K562 (cell line): ENCODE measurements at regions not wholly inside any gene's neighbourhood (a gene's known extent, or its start where the extent isn't known, plus 50 kb on each side); places are given as distances from the start of the nearest gene placed in this dataset.

Experiments used
- ATAC-seq: fragments of 200-7000 bp; cut with Tn5 transposase; 3 replicates; pipeline ENCODE4 v1.9.1; 2020; ENCODE audit warnings: moderate library complexity
- BruUV-seq: library from RNA; stranded (reverse); fragments of 400-500 nt; replicated peaks from 2 replicates; lab custom pipeline; 2021; lab: Mats Ljungman, UMichigan
- CTCF ChIA-PET: fragments of 300-600 bp; formaldehyde crosslinking; extraction: SDS; loops from one replicate; lab custom pipeline; 2021; ENCODE audit warnings: low intra/inter-chr PET ratio; lab: Yijun Ruan, JAX
- POLR2A ChIA-PET: fragments of 300-600, 350-650 bp; sonication (Branson Sonifier 250); formaldehyde crosslinking; extraction: SDS; loops from one replicate; lab custom pipeline; 2021; ENCODE audit warnings: antibody characterized with exemption, inconsistent platforms; lab: Yijun Ruan, JAX
- DNase-seq, 4 experiments: peaks; one replicate each; pipeline versions ENCODE4 v3.0.0 to v3.0.0-alpha.2; 2011 to 2018; ENCODE audit warnings: low spot score in 3 of 4, mixed read lengths in 3 of 4; ENCODE audit errors: extremely low read depth in 1 of 4
- FAIRE-seq: peaks from 2 replicates; lab custom pipeline; 2011; peaks lifted over from hg19 to GRCh38; lab: Jason Lieb, UNC
- H2AFZ ChIP-seq: 2 replicates; pipeline ENCODE4 v1.6.0; 2011; ENCODE audit warnings: low read depth, low read length, control low read depth, inconsistent platforms
- H3K27ac ChIP-seq: fragments of 200-600 bp; 3 replicates; pipeline ENCODE4 v1.8.0; 2011; ENCODE audit warnings: low read depth, mild to moderate bottlenecking, control low read depth, inconsistent platforms, low read length, moderate library complexity, mixed read lengths; ENCODE audit errors: extremely low read depth
- H3K27me3 ChIP-seq, 2 experiments: fragments of 300-600 bp in 1 of 2; 2 replicates in 1 of 2; 3 replicates in 1 of 2; pipeline versions ENCODE4 v1.6.0 to v1.8.0; 2011; ENCODE audit warnings: inconsistent platforms in 2 of 2, low read length in 2 of 2, mild to moderate bottlenecking in 1 of 2, mixed read lengths in 1 of 2, moderate library complexity in 1 of 2; ENCODE audit not compliant: control insufficient read depth in 2 of 2, insufficient read depth in 2 of 2
- H3K36me3 ChIP-seq: fragments of 300-600 bp; 3 replicates; pipeline ENCODE4 v1.8.0; 2011; ENCODE audit warnings: mild to moderate bottlenecking, low read length, inconsistent platforms; ENCODE audit not compliant: control insufficient read depth, insufficient read depth
- H3K4me1 ChIP-seq, 2 experiments: fragments of 200-600 bp in 1 of 2; replicated peaks in 1 of 2; 2 replicates in 1 of 2; 3 replicates in 1 of 2; pipeline versions ENCODE4 v1.5.1 to v1.8.0; 2011; ENCODE audit warnings: inconsistent platforms in 2 of 2, low read length in 2 of 2, mild to moderate bottlenecking in 1 of 2, mixed read lengths in 1 of 2, moderate library complexity in 1 of 2; ENCODE audit not compliant: control insufficient read depth in 2 of 2, insufficient read depth in 2 of 2
- H3K4me2 ChIP-seq: 2 replicates; pipeline ENCODE4 v1.6.1; 2011; ENCODE audit warnings: low read length, control low read depth, inconsistent platforms, mixed read lengths; ENCODE audit not compliant: insufficient read depth
- H3K4me3 ChIP-seq: fragments of 200-600 bp; sonication (generic), shearing (Covaris generic); 2 replicates; pipeline ENCODE4 v1.5.1; 2016; ENCODE audit warnings: control low read depth, inconsistent platforms
- H3K79me2 ChIP-seq: fragments of 200-600 bp; 3 replicates; pipeline ENCODE4 v1.8.0; 2011; ENCODE audit warnings: low read length, inconsistent platforms; ENCODE audit not compliant: control insufficient read depth, insufficient read depth
- H3K9ac ChIP-seq, 2 experiments: 2 replicates each; pipeline versions ENCODE4 v1.6.0 to v1.6.1; 2011; ENCODE audit warnings: low read depth in 2 of 2, low read length in 2 of 2, control low read depth in 1 of 2, inconsistent platforms in 1 of 2, mild to moderate bottlenecking in 1 of 2, mixed read lengths in 1 of 2; ENCODE audit not compliant: insufficient read depth in 1 of 2
- H3K9me1 ChIP-seq: one replicate; pipeline ENCODE4 v1.6.0; 2011; ENCODE audit warnings: inconsistent platforms, mild to moderate bottlenecking, low read length, moderate library complexity; ENCODE audit not compliant: control insufficient read depth, insufficient read depth
- H3K9me3 ChIP-seq: replicated peaks from 2 replicates; pipeline ENCODE4 v1.5.1; 2011; ENCODE audit warnings: low read depth, low read length, inconsistent platforms; ENCODE audit not compliant: control insufficient read depth, insufficient read depth
- H4K20me1 ChIP-seq: replicated peaks from 2 replicates; pipeline ENCODE4 v1.6.1; 2011; ENCODE audit warnings: low read length, inconsistent platforms, mixed read lengths; ENCODE audit not compliant: control insufficient read depth, insufficient read depth
- CBX1 ChIP-seq: sonication (generic); IDR thresholded peaks from 2 replicates; pipeline ENCODE4 v1.6.1; 2016; ENCODE audit warnings: antibody characterized with exemption, low read depth, mild to moderate bottlenecking
- CSDE1 ChIP-seq, 2 experiments: fragments of 450-650 bp; IDR thresholded peaks; 2 replicates each; pipeline ENCODE4 v1.6.1; 2016; ENCODE audit warnings: mild to moderate bottlenecking in 1 of 2
- KDM1A ChIP-seq, 2 experiments: fragments of 450-650 bp; IDR thresholded peaks; 2 replicates each; pipeline ENCODE4 v1.6.1; 2016; ENCODE audit warnings: mild to moderate bottlenecking in 2 of 2
- KLF6 ChIP-seq: fragments of 250-450 bp; sonication (Bioruptor Pico); IDR thresholded peaks from 2 replicates; pipeline ENCODE4 v1.4.0; 2020; ENCODE audit warnings: mild to moderate bottlenecking, moderate library complexity, borderline replicate concordance
- NBN ChIP-seq: fragments of 450-650 bp; IDR thresholded peaks from 2 replicates; pipeline ENCODE4 v1.6.1; 2016; ENCODE audit warnings: low read depth, mild to moderate bottlenecking
- NCOA6 ChIP-seq: fragments of 450-650 bp; IDR thresholded peaks from 2 replicates; pipeline ENCODE4 v1.6.1; 2017; ENCODE audit warnings: mild to moderate bottlenecking
- PTBP1 ChIP-seq: fragments of 200-400 bp; formaldehyde crosslinking; IDR thresholded peaks from 2 replicates; pipeline ENCODE4 v1.6.1; 2017; ENCODE audit warnings: low read depth, low read length
- PTRF ChIP-seq: fragments of 450-650 bp; IDR thresholded peaks from 2 replicates; pipeline ENCODE4 v1.6.1; 2016; ENCODE audit warnings: mild to moderate bottlenecking, missing genetic modification characterization, missing compliant biosample characterization
- RBM14 ChIP-seq: fragments of 200-400 bp; formaldehyde crosslinking; IDR thresholded peaks from 2 replicates; pipeline ENCODE4 v1.6.1; 2018; ENCODE audit warnings: low read depth, mild to moderate bottlenecking, low read length, moderate library complexity, borderline replicate concordance; ENCODE audit not compliant: insufficient read depth
- STAT5A ChIP-seq: IDR thresholded peaks from 2 replicates; pipeline ENCODE4 v1.6.1; 2012; ENCODE audit warnings: low read length, inconsistent platforms, borderline replicate concordance
- TAF1 ChIP-seq: IDR thresholded peaks from 2 replicates; pipeline ENCODE4 v1.6.1; 2011; ENCODE audit warnings: mild to moderate bottlenecking, low read length, moderate library complexity; ENCODE audit not compliant: insufficient read depth, control insufficient read depth, severe bottlenecking; ENCODE audit errors: extremely low read depth
- U2AF1 ChIP-seq: fragments of 200-400 bp; formaldehyde crosslinking; optimal IDR thresholded peaks from 2 replicates; pipeline ENCODE3; 2017; ENCODE audit warnings: mild to moderate bottlenecking, low read depth, low read length, moderate library complexity
- ZBTB12 ChIP-seq: fragments of 250-450 bp; sonication (Bioruptor Pico); IDR thresholded peaks from 2 replicates; pipeline ENCODE4 v1.4.0; 2020
- ZNF23 ChIP-seq: fragments of 250-450 bp; sonication (Bioruptor Pico); IDR thresholded peaks from 2 replicates; pipeline ENCODE4 v1.4.0; 2020; ENCODE audit warnings: mild to moderate bottlenecking
- WGBS: fragments of 100-300 bp; shearing (Covaris generic); methylation state at CpG from one replicate; pipeline ENCODE4 v1.1.6; 2016; ENCODE audit warnings: low coverage, mixed read lengths; ENCODE audit not compliant: insufficient coverage; ENCODE audit errors: missing lambda C conversion rate; 5-methylcytosine and 5-hydroxymethylcytosine counted together
- in situ Hi-C: fragments of 300-500 bp; cut with MboI; formaldehyde crosslinking; loops from 4 replicates; pipeline ENCODE4 v1.15.0; 2018; ENCODE audit warnings: inconsistent platforms, mixed read lengths
- intact Hi-C: fragments of 100-400 bp; cut with micrococcal nuclease; formaldehyde crosslinking; loops from 2 replicates; pipeline ENCODE4 v1.14.2; 2022
- TF ChIP-seq, protein P1 (sequence below): fragments of 450-650 bp; formaldehyde crosslinking; IDR thresholded peaks from 2 replicates; pipeline ENCODE4 v1.4.0; 2022; ENCODE audit warnings: missing genetic modification characterization
- TF ChIP-seq, protein P2 (sequence below): fragments of 450-650 bp; IDR thresholded peaks from 2 replicates; pipeline ENCODE4 v1.6.1; 2018; ENCODE audit not compliant: partially characterized antibody

DNA sequence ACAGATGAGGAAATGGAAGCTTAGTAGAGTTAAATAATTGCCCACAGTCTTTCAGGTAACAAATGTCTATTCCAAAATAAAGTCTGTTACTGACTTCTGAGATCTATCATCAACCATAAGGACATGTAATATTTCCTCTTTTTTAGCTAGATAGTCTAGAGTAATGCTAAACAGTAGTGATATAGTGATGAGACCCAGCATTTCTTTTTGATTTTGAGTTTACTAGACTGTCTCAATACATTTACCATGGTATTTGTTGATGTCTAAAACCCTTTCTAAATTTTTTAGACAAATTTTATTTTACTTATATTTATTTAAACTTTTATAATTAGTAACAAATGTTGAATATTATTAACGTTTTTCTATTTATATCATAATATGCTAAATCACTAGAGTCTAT, 465.1 kb upstream of the SLIT2 start:
- H2AFZ ChIP-seq = no peak overlapping the region
- no peak overlapping the region for H3K27ac ChIP-seq
- H3K9ac ChIP-seq = no peak overlapping the region
- ATAC-seq (no peak), DNase-seq (no peak), FAIRE-seq (no peak)
- in situ Hi-C loops (no loop called here), intact Hi-C loops (no loop called here)
- no peaks in the 10 kb centered on the region for H3K79me2 ChIP-seq
- ChIA-PET POLR2A (no interaction called here), CTCF (no interaction called here)
- H3K4me1 ChIP-seq = no peaks in the 10 kb centered on the region
- H3K36me3 ChIP-seq = no peaks in the 10 kb centered on the region
- no peak overlapping the region for H3K4me2 ChIP-seq
- WGBS = 0% methylated on average over 1 of the region's 1 CpG
- TF ChIP-seq RBM14 = no peak
- no peak for TF ChIP-seq PTRF (tag)
- no peak for TF ChIP-seq KDM1A (IDR thresholded peaks at IDR 0.05)
- TF ChIP-seq, protein P1, sequence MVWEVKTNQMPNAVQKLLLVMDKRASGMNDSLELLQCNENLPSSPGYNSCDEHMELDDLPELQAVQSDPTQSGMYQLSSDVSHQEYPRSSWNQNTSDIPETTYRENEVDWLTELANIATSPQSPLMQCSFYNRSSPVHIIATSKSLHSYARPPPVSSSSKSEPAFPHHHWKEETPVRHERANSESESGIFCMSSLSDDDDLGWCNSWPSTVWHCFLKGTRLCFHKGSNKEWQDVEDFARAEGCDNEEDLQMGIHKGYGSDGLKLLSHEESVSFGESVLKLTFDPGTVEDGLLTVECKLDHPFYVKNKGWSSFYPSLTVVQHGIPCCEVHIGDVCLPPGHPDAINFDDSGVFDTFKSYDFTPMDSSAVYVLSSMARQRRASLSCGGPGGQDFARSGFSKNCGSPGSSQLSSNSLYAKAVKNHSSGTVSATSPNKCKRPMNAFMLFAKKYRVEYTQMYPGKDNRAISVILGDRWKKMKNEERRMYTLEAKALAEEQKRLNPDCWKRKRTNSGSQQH (CRISPR knock-in tag) = no peak
- TF ChIP-seq CSDE1 (IDR thresholded peaks at IDR 0.05) = no peak
- no peak for TF ChIP-seq STAT5A
- TF ChIP-seq TAF1 = no peak
- TF ChIP-seq ZBTB12 (CRISPR knock-in tag) = no peak
- no peak for TF ChIP-seq CBX1
- TF ChIP-seq NCOA6 = no peak
- no peak for TF ChIP-seq NBN
- no peak for TF ChIP-seq PTBP1
- no peak for TF ChIP-seq ZNF23 (CRISPR knock-in tag)
- TF ChIP-seq KLF6 (CRISPR knock-in tag) = no peak
- no peak for TF ChIP-seq U2AF1
- TF ChIP-seq, protein P2, sequence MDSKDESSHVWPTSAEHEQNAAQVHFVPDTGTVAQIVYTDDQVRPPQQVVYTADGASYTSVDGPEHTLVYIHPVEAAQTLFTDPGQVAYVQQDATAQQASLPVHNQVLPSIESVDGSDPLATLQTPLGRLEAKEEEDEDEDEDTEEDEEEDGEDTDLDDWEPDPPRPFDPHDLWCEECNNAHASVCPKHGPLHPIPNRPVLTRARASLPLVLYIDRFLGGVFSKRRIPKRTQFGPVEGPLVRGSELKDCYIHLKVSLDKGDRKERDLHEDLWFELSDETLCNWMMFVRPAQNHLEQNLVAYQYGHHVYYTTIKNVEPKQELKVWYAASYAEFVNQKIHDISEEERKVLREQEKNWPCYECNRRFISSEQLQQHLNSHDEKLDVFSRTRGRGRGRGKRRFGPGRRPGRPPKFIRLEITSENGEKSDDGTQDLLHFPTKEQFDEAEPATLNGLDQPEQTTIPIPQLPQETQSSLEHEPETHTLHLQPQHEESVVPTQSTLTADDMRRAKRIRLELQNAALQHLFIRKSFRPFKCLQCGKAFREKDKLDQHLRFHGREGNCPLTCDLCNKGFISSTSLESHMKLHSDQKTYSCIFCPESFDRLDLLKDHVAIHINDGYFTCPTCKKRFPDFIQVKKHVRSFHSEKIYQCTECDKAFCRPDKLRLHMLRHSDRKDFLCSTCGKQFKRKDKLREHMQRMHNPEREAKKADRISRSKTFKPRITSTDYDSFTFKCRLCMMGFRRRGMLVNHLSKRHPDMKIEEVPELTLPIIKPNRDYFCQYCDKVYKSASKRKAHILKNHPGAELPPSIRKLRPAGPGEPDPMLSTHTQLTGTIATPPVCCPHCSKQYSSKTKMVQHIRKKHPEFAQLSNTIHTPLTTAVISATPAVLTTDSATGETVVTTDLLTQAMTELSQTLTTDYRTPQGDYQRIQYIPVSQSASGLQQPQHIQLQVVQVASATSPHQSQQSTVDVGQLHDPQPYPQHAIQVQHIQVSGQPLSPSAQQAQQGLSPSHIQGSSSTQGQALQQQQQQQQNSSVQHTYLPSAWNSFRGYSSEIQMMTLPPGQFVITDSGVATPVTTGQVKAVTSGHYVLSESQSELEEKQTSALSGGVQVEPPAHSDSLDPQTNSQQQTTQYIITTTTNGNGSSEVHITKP = no peak
- no peaks in the 10 kb centered on the region for H3K27me3 ChIP-seq
- no TSS peak for BruUV-seq
- no peaks in the 10 kb centered on the region for H3K9me1 ChIP-seq
- H3K9me3 ChIP-seq = 0 out of 2 replicates have a peak, but pooled peaks cover 2% of the 10 kb centered on the region
- no peak overlapping the region for H3K4me3 ChIP-seq
- no peaks in the 10 kb centered on the region for H4K20me1 ChIP-seq
